ENCODE measurements at regions not wholly inside any gene's neighbourhood (a gene's known extent, or its start where the extent isn't known, plus 50 kb on each side); places are given as distances from the start of the nearest gene placed in this dataset.

- Histone ChIP-seq H3K36me3 (ENCODE audit: insufficient read depth, low read length) (no peaks in the 10 kb centered on the region), H4K20me1 (ENCODE audit: insufficient read depth, low read length) (no peaks in the 10 kb centered on the region), H2AFZ (ENCODE audit: low read length) (no peak overlapping the region), H3K27ac (ENCODE audit: low read depth, low read length) (no peak overlapping the region), H3K9me3 (ENCODE audit: low read depth, low read length) (no peaks in the 10 kb centered on the region), H3K4me2 (ENCODE audit: insufficient read depth, low read length) (no peak overlapping the region), H3K4me3 (ENCODE audit: insufficient read depth, low read length) (no peak overlapping the region), H3K79me2 (ENCODE audit: insufficient read depth, low read length) (no peaks in the 10 kb centered on the region), H3K4me1 (ENCODE audit: insufficient read depth, low read length) (no peaks in the 10 kb centered on the region), H3K27me3 (ENCODE audit: insufficient read depth, low read length) (no peaks in the 10 kb centered on the region)
- no peak for DNase-seq (ENCODE audit: insufficient read length, low spot score, missing footprints)
- no peak for TF ChIP-seq CTCF (IDR thresholded peaks at IDR 0.05; ENCODE audit: extremely low read depth, low read depth, low read length)
These were observed 1218.8 kb upstream of the EPHA6 start for GRCh38 chr3:95595416-95596075.

GRCh38 chr3:95607926-95608325 is 1206.5 kb upstream of the EPHA6 start:
- H3K79me2 ChIP-seq (ENCODE audit: insufficient read depth, low read length), result no peaks in the 10 kb centered on the region
- H3K4me2 ChIP-seq (ENCODE audit: insufficient read depth, low read length), result no peak overlapping the region
- no peak for DNase-seq (ENCODE audit: insufficient read length, low spot score, missing footprints)
- H2AFZ ChIP-seq (ENCODE audit: low read length), result no peak overlapping the region
- H3K4me1 ChIP-seq (ENCODE audit: insufficient read depth, low read length), result no peaks in the 10 kb centered on the region
- no peaks in the 10 kb centered on the region for H4K20me1 ChIP-seq (ENCODE audit: insufficient read depth, low read length)
- H3K27ac ChIP-seq (ENCODE audit: low read depth, low read length), result no peak overlapping the region
- H3K4me3 ChIP-seq (ENCODE audit: insufficient read depth, low read length), result no peak overlapping the region
- TF ChIP-seq CTCF (IDR thresholded peaks at IDR 0.05; ENCODE audit: extremely low read depth, low read depth, low read length), result no peak
- peaks cover 5% of the 10 kb centered on the region for H3K9me3 ChIP-seq (ENCODE audit: low read depth, low read length)
- H3K27me3 ChIP-seq (ENCODE audit: insufficient read depth, low read length), result no peaks in the 10 kb centered on the region
- H3K36me3 ChIP-seq (ENCODE audit: insufficient read depth, low read length), result no peaks in the 10 kb centered on the region

- no peak overlapping the region for H3K4me2 ChIP-seq (ENCODE audit: insufficient read depth, low read length)
- H3K9me3 ChIP-seq (ENCODE audit: low read depth, low read length), result peaks cover 5% of the 10 kb centered on the region
- no peaks in the 10 kb centered on the region for H3K27me3 ChIP-seq (ENCODE audit: insufficient read depth, low read length)
- no peaks in the 10 kb centered on the region for H3K36me3 ChIP-seq (ENCODE audit: insufficient read depth, low read length)
- no peak overlapping the region for H3K4me3 ChIP-seq (ENCODE audit: insufficient read depth, low read length)
- peak; percentile 15 for DNase-seq (ENCODE audit: insufficient read length, low spot score, missing footprints)
- H3K27ac ChIP-seq (ENCODE audit: low read depth, low read length), result no peak overlapping the region
- H4K20me1 ChIP-seq (ENCODE audit: insufficient read depth, low read length), result no peaks in the 10 kb centered on the region
- H2AFZ ChIP-seq (ENCODE audit: low read length), result no peak overlapping the region
- H3K4me1 ChIP-seq (ENCODE audit: insufficient read depth, low read length), result no peaks in the 10 kb centered on the region
- no peaks in the 10 kb centered on the region for H3K79me2 ChIP-seq (ENCODE audit: insufficient read depth, low read length)
- TF ChIP-seq CTCF (IDR thresholded peaks at IDR 0.05; ENCODE audit: extremely low read depth, low read depth, low read length), result no peak
These were observed 1205.0 kb upstream of the EPHA6 start for GRCh38 chr3:95609411-95609810.

- H4K20me1 ChIP-seq (ENCODE audit: insufficient read depth, low read length), result no peaks in the 10 kb centered on the region
- no peak for TF ChIP-seq CTCF (IDR thresholded peaks at IDR 0.05; ENCODE audit: extremely low read depth, low read depth, low read length)
- no peak overlapping the region for H2AFZ ChIP-seq (ENCODE audit: low read length)
- H3K4me1 ChIP-seq (ENCODE audit: insufficient read depth, low read length), result no peaks in the 10 kb centered on the region
- H3K79me2 ChIP-seq (ENCODE audit: insufficient read depth, low read length), result no peaks in the 10 kb centered on the region
- H3K4me3 ChIP-seq (ENCODE audit: insufficient read depth, low read length), result no peak overlapping the region
- H3K9me3 ChIP-seq (ENCODE audit: low read depth, low read length), result peaks cover 7% of the 10 kb centered on the region
- no peaks in the 10 kb centered on the region for H3K27me3 ChIP-seq (ENCODE audit: insufficient read depth, low read length)
- no peak overlapping the region for H3K27ac ChIP-seq (ENCODE audit: low read depth, low read length)
- H3K36me3 ChIP-seq (ENCODE audit: insufficient read depth, low read length), result no peaks in the 10 kb centered on the region
- DNase-seq (ENCODE audit: insufficient read length, low spot score, missing footprints), result no peak
- H3K4me2 ChIP-seq (ENCODE audit: insufficient read depth, low read length), result no peak overlapping the region
These were observed 1201.8 kb upstream of the EPHA6 start for GRCh38 chr3:95612611-95613010.

Measured in osteoblast (primary cell).